ENCODE measurements at regions not wholly inside any gene's neighbourhood (a gene's known extent, or its start where the extent isn't known, plus 50 kb on each side); places are given as distances from the start of the nearest gene placed in this dataset.

DNA sequence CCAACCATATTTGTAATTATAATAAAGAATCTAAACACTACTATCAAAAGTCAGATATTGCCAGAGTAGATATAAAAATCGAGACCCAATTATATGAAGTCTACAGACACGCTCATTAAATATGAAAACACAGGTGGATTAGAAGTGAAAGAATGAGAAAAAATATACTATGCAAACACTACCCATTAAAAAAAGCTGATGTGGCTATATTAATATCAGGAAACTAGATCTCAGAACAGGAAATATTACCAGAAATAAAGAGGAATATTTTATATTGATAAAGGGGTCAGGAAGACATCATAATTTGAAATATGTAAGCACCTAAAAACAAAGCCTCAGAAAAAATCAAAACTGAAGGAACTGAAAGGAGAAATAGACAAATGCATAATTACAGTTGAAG is 88.3 kb downstream of the URB2 start:
- TF ChIP-seq, protein P1, sequence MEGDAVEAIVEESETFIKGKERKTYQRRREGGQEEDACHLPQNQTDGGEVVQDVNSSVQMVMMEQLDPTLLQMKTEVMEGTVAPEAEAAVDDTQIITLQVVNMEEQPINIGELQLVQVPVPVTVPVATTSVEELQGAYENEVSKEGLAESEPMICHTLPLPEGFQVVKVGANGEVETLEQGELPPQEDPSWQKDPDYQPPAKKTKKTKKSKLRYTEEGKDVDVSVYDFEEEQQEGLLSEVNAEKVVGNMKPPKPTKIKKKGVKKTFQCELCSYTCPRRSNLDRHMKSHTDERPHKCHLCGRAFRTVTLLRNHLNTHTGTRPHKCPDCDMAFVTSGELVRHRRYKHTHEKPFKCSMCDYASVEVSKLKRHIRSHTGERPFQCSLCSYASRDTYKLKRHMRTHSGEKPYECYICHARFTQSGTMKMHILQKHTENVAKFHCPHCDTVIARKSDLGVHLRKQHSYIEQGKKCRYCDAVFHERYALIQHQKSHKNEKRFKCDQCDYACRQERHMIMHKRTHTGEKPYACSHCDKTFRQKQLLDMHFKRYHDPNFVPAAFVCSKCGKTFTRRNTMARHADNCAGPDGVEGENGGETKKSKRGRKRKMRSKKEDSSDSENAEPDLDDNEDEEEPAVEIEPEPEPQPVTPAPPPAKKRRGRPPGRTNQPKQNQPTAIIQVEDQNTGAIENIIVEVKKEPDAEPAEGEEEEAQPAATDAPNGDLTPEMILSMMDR (IDR thresholded peaks at IDR 0.05): no peak
- no peak for TF ChIP-seq POLR2A (IDR thresholded peaks at IDR 0.05)
